ENCODE measurements at regions not wholly inside any gene's neighbourhood (a gene's known extent, or its start where the extent isn't known, plus 50 kb on each side); places are given as distances from the start of the nearest gene placed in this dataset.

GRCh38 chr2:155643056-155643775 lies 689.3 kb downstream of the NR4A2 start:
- TF ChIP-seq CTCF (IDR thresholded peaks at IDR 0.05; ENCODE audit: insufficient read depth, low read depth, low read length): no peak
- TF ChIP-seq EZH2 (IDR thresholded peaks at IDR 0.05; ENCODE audit: insufficient read depth, low read length): no peak

Measured in astrocyte (in vitro differentiated cells and primary cell).